ENCODE measurements at regions not wholly inside any gene's neighbourhood (a gene's known extent, or its start where the extent isn't known, plus 50 kb on each side); places are given as distances from the start of the nearest gene placed in this dataset.
"Not testable (repeated sequence)": the region's sequence is repeated elsewhere in the genome, so short reads cannot be mapped to it uniquely, and the experiment has no call there.

DNA sequence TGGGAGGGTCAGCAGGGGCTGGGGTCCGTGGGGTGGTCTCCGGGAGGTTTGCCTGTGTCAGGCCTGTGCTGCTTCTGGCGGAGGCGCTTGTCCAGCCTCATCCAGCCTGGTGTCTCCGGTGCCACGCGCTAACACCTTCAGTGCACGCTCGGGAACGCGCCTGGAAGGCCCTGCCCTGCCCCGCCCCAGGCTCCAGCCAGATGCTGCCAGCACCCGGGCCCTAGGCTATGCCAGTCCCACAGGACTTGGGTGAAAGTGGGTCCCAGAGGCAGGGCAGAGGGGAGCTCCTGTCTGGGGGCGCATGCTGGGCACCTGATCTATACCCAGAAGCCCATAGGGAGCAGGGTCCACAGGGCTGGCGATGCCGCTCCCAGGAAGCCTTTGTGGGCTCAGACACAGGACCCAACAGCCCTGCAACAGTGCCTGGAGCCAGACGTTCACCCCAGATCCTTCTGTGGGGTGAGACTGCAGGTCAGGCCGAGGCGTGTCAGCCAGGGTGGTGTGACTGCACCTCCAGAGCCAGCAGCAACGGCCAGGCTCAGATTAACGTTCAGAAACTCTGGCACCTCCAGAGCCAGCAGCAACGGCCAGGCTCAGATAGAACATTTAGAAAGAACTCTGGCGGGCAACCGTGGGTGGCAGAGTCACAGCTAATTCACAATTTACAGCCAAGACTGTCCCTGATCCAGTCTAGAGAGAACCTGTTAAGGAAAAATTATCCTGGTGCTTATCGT, 5423.2 kb upstream of the TPTE start:
- not testable (repeated sequence) for H3K9ac ChIP-seq (ENCODE audit: low read depth, low read length); H3K9me3 ChIP-seq (ENCODE audit: insufficient read depth, low read depth, low read length); H3K27ac ChIP-seq (ENCODE audit: low read length); H3K4me3 ChIP-seq (ENCODE audit: low read length); H3K4me1 ChIP-seq (ENCODE audit: insufficient read depth, low read length); H3K36me3 ChIP-seq (ENCODE audit: insufficient read depth, low read depth, low read length); H3K27me3 ChIP-seq (ENCODE audit: insufficient read depth, low read length)

DNA sequence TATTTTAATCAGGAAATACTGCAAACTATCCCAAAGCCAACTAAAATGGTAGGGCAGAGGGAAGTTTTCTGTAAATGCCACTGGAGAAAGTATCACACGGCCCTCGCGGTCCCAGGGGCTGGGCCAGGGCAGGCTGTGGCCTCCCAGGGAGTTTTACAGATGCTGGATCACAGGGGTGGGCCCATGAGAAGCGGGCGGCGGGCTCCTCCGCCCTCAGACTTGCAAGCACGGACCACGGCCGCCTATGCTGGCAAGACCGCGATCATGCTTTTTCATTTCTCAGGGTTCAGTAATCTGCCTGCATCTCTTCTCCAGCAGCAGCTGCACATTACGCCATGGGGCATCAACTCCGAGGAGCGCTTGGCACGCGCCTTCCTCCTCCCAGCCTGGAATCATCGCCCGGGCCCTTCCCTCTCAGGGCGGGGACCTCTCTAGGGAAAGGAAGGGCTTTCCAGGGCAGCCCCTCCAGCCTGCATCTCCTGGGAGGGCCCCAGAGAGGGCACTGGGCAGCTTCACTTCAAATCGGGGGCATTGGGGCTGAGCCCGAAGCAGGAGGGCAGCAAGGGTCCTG, 5420.7 kb upstream of the TPTE start:
- H3K9me3 ChIP-seq (ENCODE audit: insufficient read depth, low read depth, low read length); H3K4me1 ChIP-seq (ENCODE audit: insufficient read depth, low read length); H3K36me3 ChIP-seq (ENCODE audit: insufficient read depth, low read depth, low read length); H3K4me3 ChIP-seq (ENCODE audit: low read length); H3K27ac ChIP-seq (ENCODE audit: low read length); H3K27me3 ChIP-seq (ENCODE audit: insufficient read depth, low read length); H3K9ac ChIP-seq (ENCODE audit: low read depth, low read length): not testable (repeated sequence)

DNA sequence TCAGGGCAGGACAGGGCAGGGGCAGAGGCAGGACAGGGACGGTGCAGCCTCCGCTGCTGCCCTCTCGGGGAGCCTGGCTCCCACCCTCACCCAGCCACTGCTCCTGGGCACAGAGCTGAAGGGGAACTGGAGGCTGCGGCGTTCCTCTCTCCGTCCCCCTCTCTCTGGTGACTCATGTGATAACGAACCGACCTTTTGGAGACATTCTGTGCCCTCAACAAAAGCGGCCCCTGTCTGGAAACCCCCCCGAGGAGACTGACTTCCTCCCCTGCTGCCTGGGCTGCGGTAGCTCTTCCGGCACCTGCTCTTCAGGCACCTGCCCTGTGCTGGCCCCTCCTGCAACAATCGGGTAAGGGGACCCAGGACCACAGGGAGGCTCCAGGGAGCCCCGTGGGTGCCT, 5419.6 kb upstream of the TPTE start:
- not testable (repeated sequence) for H3K27ac ChIP-seq (ENCODE audit: low read length); H3K36me3 ChIP-seq (ENCODE audit: insufficient read depth, low read depth, low read length); H3K27me3 ChIP-seq (ENCODE audit: insufficient read depth, low read length); H3K4me1 ChIP-seq (ENCODE audit: insufficient read depth, low read length); H3K9ac ChIP-seq (ENCODE audit: low read depth, low read length); H3K9me3 ChIP-seq (ENCODE audit: insufficient read depth, low read depth, low read length); H3K4me3 ChIP-seq (ENCODE audit: low read length)

DNA sequence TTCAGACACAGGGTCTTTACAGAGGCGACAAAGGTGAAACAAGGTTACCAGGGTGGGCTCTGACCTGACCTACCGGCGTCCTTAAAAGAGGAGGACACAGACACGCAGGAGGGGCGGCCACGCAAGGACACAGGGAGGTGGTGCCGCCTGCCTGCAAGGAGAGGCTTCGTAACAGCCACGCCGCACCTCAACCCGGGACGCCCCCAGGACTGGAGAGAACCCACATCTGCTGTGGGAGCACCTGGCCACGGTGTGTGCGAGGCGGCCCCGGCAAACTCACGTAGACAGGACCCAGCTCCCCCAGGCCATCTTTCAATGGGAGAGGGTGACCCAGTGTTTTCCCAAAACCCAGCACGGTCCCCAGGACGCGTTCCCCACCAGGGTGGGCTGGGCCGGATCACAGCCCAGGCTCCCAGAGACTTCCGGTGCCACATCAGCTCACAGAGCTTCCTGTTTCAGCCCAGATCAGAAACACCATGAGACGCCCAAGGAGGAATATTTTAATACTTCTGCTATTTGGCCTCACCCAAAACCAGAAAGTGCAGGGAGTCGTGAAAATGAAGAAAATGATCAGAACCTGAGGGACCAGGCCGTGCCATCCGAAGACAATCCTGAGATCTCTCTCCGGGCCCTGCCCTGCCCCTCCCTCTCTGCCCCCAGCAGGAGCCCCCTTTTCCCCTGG, 5417.4 kb upstream of the TPTE start:
- not testable (repeated sequence) for H3K4me3 ChIP-seq (ENCODE audit: low read length); H3K9me3 ChIP-seq (ENCODE audit: insufficient read depth, low read depth, low read length); H3K36me3 ChIP-seq (ENCODE audit: insufficient read depth, low read depth, low read length); H3K9ac ChIP-seq (ENCODE audit: low read depth, low read length); H3K4me1 ChIP-seq (ENCODE audit: insufficient read depth, low read length); H3K27me3 ChIP-seq (ENCODE audit: insufficient read depth, low read length); H3K27ac ChIP-seq (ENCODE audit: low read length)

DNA sequence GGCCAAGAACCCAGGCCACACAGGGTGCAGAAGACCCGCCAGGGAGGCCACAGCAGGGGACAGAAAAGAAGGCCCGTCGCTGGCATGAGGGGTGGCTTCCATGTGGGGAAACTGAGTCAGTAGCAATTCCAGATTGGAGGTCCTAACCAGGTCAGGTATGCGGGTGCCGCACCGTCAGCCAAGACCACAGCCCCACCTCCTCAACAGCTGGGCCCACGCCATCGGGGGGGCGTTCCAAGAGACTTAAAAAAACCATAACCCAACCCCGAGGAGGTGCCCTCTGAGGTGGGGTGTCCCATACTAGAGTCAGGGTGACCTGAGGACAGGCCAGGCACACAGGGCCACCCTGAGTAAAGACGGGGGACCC, 5416.8 kb upstream of the TPTE start:
- H3K27ac ChIP-seq (ENCODE audit: low read length); H3K4me3 ChIP-seq (ENCODE audit: low read length); H3K36me3 ChIP-seq (ENCODE audit: insufficient read depth, low read depth, low read length); H3K27me3 ChIP-seq (ENCODE audit: insufficient read depth, low read length); H3K9ac ChIP-seq (ENCODE audit: low read depth, low read length); H3K4me1 ChIP-seq (ENCODE audit: insufficient read depth, low read length); H3K9me3 ChIP-seq (ENCODE audit: insufficient read depth, low read depth, low read length): not testable (repeated sequence)

DNA sequence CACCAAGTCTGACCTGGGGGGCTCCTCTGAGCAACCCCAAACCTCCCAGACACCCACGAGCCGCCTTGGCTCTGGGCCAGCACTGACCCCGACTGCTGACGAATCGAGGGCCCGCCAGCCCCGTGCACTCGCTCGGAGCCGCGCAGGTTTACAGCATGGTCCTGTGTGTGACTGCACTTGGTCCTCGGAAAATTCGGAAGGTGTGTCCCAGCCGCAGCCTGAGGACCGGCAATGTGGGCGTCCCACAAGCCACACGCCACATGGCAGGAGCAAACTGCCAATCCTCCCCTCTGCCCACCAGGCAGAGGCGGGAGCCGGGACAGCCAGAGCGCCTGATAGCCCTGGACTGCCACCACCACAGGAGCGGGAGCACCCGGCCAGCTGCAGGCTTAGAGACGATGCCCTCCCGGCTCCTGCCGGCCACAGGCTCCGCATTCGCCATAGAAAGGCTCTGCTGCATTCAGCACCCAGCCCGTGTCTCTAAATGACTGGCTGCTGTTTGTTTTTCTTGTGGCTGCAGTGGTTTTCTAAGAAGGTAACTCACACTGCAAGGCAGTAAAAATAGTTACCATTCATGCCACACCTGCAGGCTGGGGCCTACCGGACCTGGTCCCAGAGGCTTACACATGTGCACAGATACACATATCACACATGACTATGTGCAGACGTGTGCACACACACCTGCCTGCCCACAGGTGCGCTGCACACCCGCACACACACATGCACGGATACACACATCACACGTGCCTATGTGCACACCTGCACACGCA, 5415.3 kb upstream of the TPTE start:
- not testable (repeated sequence) for H3K27me3 ChIP-seq (ENCODE audit: insufficient read depth, low read length); H3K36me3 ChIP-seq (ENCODE audit: insufficient read depth, low read depth, low read length); H3K27ac ChIP-seq (ENCODE audit: low read length); H3K9ac ChIP-seq (ENCODE audit: low read depth, low read length); H3K4me1 ChIP-seq (ENCODE audit: insufficient read depth, low read length); H3K9me3 ChIP-seq (ENCODE audit: insufficient read depth, low read depth, low read length); H3K4me3 ChIP-seq (ENCODE audit: low read length)

DNA sequence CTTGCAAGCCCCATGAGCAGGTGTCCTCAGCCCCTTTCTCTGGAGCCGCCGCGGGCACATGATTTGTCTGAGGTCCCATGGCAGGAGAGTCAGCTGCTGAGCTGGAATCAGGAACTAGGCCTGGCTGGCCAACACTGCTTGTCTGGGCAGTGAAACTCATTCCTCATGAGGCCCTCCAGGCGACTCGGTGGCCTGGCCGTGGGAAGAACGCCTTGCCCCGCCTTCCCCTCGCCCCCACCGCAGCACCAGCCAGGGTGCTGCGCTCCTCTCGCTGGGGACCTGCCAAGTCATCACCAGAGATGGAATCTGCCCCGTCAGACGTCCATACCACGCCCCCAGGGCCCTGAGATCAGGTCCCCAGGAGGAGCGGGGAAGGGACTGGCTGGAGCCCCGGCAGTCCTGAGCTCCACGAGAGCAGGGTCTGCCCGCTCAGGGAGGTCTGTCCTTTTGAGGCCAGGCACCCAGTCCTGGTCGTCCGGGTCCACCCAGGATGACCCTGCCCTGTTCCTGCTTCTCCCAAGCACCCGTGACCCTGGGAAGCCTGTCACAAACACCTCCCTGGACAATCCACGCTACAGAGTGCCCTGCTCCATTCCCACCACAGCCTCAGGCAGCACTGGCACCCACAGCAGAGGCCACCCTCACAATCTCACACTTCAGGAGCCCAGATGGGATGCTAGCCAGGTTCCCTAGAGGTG, 5414.5 kb upstream of the TPTE start:
- not testable (repeated sequence) for H3K36me3 ChIP-seq (ENCODE audit: insufficient read depth, low read depth, low read length); H3K4me1 ChIP-seq (ENCODE audit: insufficient read depth, low read length); H3K4me3 ChIP-seq (ENCODE audit: low read length); H3K9me3 ChIP-seq (ENCODE audit: insufficient read depth, low read depth, low read length); H3K27ac ChIP-seq (ENCODE audit: low read length); H3K9ac ChIP-seq (ENCODE audit: low read depth, low read length); H3K27me3 ChIP-seq (ENCODE audit: insufficient read depth, low read length)

DNA sequence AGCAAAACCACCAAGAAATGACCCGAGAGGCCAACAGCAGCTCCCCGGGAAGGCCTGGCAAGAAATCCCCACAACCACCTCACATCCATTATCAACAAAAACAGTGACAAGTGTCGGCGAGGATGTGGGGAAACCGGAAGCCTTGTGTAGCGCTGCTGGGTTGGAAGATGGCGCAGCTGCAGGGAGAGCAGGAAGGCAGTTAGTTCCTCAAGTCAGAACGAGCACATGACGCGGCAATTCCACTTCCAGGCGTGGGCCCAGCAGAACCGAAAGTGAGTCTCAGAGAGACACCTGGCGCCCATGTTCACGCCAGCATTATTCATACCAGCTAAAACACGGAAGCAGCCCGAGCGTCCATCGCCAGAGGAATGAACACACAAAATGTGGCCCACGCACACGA, 5413.7 kb upstream of the TPTE start:
- H3K27ac ChIP-seq (ENCODE audit: low read length); H3K9me3 ChIP-seq (ENCODE audit: insufficient read depth, low read depth, low read length); H3K27me3 ChIP-seq (ENCODE audit: insufficient read depth, low read length); H3K4me3 ChIP-seq (ENCODE audit: low read length); H3K9ac ChIP-seq (ENCODE audit: low read depth, low read length); H3K36me3 ChIP-seq (ENCODE audit: insufficient read depth, low read depth, low read length); H3K4me1 ChIP-seq (ENCODE audit: insufficient read depth, low read length): not testable (repeated sequence)

DNA sequence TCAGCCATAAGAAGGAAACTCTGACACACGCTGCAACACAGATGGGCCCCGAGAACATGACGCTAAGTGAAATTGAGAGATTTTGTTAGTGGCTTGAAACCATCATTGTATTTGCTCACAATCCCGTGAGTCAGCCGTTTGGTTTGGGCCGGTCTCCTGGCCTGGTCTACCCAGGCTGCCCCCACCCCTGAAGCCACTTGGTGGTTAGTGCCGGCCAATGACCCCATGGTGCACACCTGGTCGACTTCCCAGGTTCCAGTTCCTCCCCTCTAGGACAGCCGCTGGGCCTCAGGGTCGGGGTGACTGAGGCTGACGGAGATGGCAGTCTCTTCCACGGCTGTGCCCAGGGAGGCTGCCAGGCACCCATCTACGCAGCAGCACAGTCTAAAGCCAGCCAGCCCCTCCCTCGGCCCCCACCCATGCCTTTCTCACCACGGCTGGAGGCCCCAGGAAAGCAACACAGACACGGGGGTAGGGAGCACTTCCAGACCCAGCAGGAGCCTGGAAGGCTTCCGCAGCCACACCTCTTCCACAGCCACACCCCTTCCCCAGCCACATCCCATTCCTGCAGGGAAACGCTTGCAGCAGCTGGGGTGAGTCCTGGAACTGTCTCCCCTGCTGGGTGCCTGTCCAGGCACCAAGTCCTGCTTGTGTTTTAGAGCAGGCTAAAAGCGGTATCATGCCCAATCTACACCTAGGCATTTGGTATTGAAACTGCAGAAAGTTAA, 5413.2 kb upstream of the TPTE start:
- not testable (repeated sequence) for H3K4me3 ChIP-seq (ENCODE audit: low read length); H3K27ac ChIP-seq (ENCODE audit: low read length); H3K4me1 ChIP-seq (ENCODE audit: insufficient read depth, low read length); H3K36me3 ChIP-seq (ENCODE audit: insufficient read depth, low read depth, low read length); H3K27me3 ChIP-seq (ENCODE audit: insufficient read depth, low read length); H3K9me3 ChIP-seq (ENCODE audit: insufficient read depth, low read depth, low read length); H3K9ac ChIP-seq (ENCODE audit: low read depth, low read length)

DNA sequence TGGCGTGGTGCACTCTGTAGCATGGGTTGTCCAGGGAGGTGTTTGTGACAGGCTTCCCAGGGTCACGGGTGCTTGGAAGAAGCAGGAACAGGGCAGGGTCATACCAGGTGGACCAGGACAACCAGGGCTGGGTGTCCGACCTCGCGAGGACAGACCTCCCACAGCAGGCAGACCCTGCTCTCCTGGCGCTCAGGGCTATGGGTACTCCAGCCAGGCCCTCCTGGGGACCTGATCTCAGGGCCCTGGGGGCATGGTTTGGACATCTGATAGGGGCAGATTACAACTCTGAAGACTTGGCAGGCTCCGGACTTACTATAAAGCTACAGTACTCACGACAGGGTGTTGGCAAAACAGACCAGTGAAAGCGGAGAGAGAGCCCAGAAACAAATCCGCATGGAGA, 5410.2 kb upstream of the TPTE start:
- H3K4me1 ChIP-seq (ENCODE audit: insufficient read depth, low read length): not testable (repeated sequence)

DNA sequence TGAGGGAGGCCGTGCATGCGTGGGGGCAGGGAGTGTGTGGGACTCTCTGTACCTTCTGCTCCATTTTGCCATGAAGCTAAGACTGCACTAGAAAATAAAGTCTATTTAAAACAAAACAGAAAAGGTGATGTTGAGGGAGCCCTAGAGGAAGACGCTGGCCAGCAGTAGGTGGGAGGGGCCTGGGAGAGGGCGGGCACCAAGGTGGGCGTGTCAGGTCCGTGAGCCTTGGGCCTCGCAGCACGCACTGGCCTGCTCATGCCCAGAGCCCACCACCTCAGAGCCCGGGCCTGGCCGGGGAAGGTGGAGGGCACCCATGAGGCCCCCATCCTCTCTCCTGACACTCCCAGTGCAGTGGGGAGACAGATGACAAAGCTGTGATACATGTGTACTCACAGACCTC, 5408.3 kb upstream of the TPTE start:
- H3K9ac ChIP-seq (ENCODE audit: low read depth, low read length); H3K27ac ChIP-seq (ENCODE audit: low read length); H3K27me3 ChIP-seq (ENCODE audit: insufficient read depth, low read length); H3K4me3 ChIP-seq (ENCODE audit: low read length); H3K9me3 ChIP-seq (ENCODE audit: insufficient read depth, low read depth, low read length); H3K36me3 ChIP-seq (ENCODE audit: insufficient read depth, low read depth, low read length); H3K4me1 ChIP-seq (ENCODE audit: insufficient read depth, low read length): not testable (repeated sequence)

More for the DNA sequence above, 5410.2 kb upstream of the TPTE start:
- not testable (repeated sequence) for H3K9me3 ChIP-seq (ENCODE audit: insufficient read depth, low read depth, low read length); H3K4me3 ChIP-seq (ENCODE audit: low read length); H3K36me3 ChIP-seq (ENCODE audit: insufficient read depth, low read depth, low read length); H3K27me3 ChIP-seq (ENCODE audit: insufficient read depth, low read length); H3K27ac ChIP-seq (ENCODE audit: low read length); H3K9ac ChIP-seq (ENCODE audit: low read depth, low read length)
